HCT116 (cell line): ENCODE measurements at regions not wholly inside any gene's neighbourhood (a gene's known extent, or its start where the extent isn't known, plus 50 kb on each side); places are given as distances from the start of the nearest gene placed in this dataset.

Source experiments
- ATAC-seq: fragments of 200-7000 bp; cut with Tn5 transposase; 2 replicates; pipeline ENCODE4 v1.9.1; 2020; ENCODE audit warnings: mild to moderate bottlenecking, moderate library complexity
- BruUV-seq: library from RNA; stranded (reverse); fragments of 400-500 nt; replicated peaks from 2 replicates; lab custom pipeline; 2021; lab: Mats Ljungman, UMichigan
- CTCF ChIA-PET: fragments of 300-600 bp; sonication (Branson Sonifier 250); formaldehyde crosslinking; loops from one replicate; lab custom pipeline; 2021; ENCODE audit warnings: antibody characterized with exemption; lab: Charles Lee
- POLR2A ChIA-PET: fragments of 300-600, 350-600 bp; sonication (Branson Sonifier 250); formaldehyde crosslinking; loops from one replicate; lab custom pipeline; 2021; ENCODE audit warnings: antibody characterized with exemption; lab: Charles Lee
- RAD21 ChIA-PET, 2 experiments: fragments of 300-600 bp; sonication (Branson Sonifier 250); formaldehyde crosslinking; loops; one replicate each; lab custom pipeline; 2023; ENCODE audit warnings: low total read pairs in 2 of 2; ENCODE audit not compliant: uncharacterized antibody in 2 of 2, unreplicated experiment in 2 of 2, low non-redundant PET in 1 of 2; lab: Charles Lee
- DNase-seq: peaks from one replicate; pipeline ENCODE4 v3.0.0-alpha.2; 2010; ENCODE audit warnings: low read depth, low spot score
- H2AFZ ChIP-seq: fragments of 200-600 bp; shearing (Covaris generic), sonication (generic); 2 replicates; pipeline ENCODE4 v1.6.1; 2017; ENCODE audit warnings: low read depth, mixed run types, mixed read lengths, antibody characterized with exemption, low read length; ENCODE audit not compliant: poor library complexity, severe bottlenecking
- H3K27ac ChIP-seq: 2 replicates; pipeline ENCODE4 v1.5.1; 2012; ENCODE audit warnings: low read depth, low read length
- H3K27me3 ChIP-seq: fragments of 200-600 bp; sonication (generic); 2 replicates; pipeline ENCODE4 v1.6.1; 2016; ENCODE audit warnings: mixed run types, low read length, mixed read lengths; ENCODE audit not compliant: insufficient read depth
- H3K36me3 ChIP-seq, 2 experiments: fragments of 200-500 bp in 1 of 2; fragments of 200-600 bp in 1 of 2; sonication (Bioruptor generic) in 1 of 2; sonication (generic) in 1 of 2; 2 replicates each; pipeline versions ENCODE4 v1.5.1 to v1.6.1; 2014 to 2016; ENCODE audit warnings: low read length in 2 of 2, inconsistent platforms in 1 of 2, mixed read lengths in 1 of 2, mixed run types in 1 of 2; ENCODE audit not compliant: insufficient read depth in 2 of 2, control insufficient read depth in 1 of 2
- H3K4me1 ChIP-seq, 2 experiments: fragments of 200-600 bp in 1 of 2; sonication (generic) in 1 of 2; 2 replicates each; pipeline versions ENCODE4 v1.5.1 to v1.6.1; 2012 to 2017; ENCODE audit warnings: low read length in 2 of 2, inconsistent platforms in 1 of 2, mild to moderate bottlenecking in 1 of 2, mixed read lengths in 1 of 2, mixed run types in 1 of 2, moderate library complexity in 1 of 2; ENCODE audit not compliant: insufficient read depth in 2 of 2, control insufficient read depth in 1 of 2
- H3K4me2 ChIP-seq: fragments of 200-600 bp; sonication (generic); 2 replicates; pipeline ENCODE4 v1.6.1; 2017; ENCODE audit warnings: mixed run types, low read length, mixed read lengths
- H3K4me3 ChIP-seq, 2 experiments: fragments of 200-600 bp in 1 of 2; sonication (generic) in 1 of 2; replicated peaks in 1 of 2; 2 replicates each; pipeline ENCODE4 v1.5.1; 2011 to 2016; ENCODE audit warnings: low read length in 2 of 2, control low read depth in 1 of 2, low read depth in 1 of 2, mild to moderate bottlenecking in 1 of 2, mixed read lengths in 1 of 2, mixed run types in 1 of 2
- H3K79me2 ChIP-seq: fragments of 200-600 bp; sonication (generic); 2 replicates; pipeline ENCODE4 v1.6.1; 2017; ENCODE audit warnings: mild to moderate bottlenecking, mixed run types, low read length, moderate library complexity, mixed read lengths; ENCODE audit not compliant: insufficient read depth
- H3K9ac ChIP-seq: fragments of 200-600 bp; sonication (generic); 2 replicates; pipeline ENCODE4 v1.6.1; 2016; ENCODE audit warnings: low read length, mixed read lengths
- H3K9me2 ChIP-seq: fragments of 200-600 bp; sonication (generic), shearing (Covaris generic); 2 replicates; pipeline ENCODE4 v1.6.1; 2017; ENCODE audit warnings: mixed run types, mild to moderate bottlenecking, moderate library complexity; ENCODE audit not compliant: insufficient read depth
- H3K9me3 ChIP-seq, 2 experiments: fragments of 200-500 bp in 1 of 2; fragments of 200-600 bp in 1 of 2; sonication (Bioruptor generic) in 1 of 2; sonication (generic) in 1 of 2; 2 replicates each; pipeline ENCODE4 v1.6.1; 2014 to 2017; ENCODE audit warnings: low read length in 2 of 2, mixed read lengths in 2 of 2, inconsistent platforms in 1 of 2, low read depth in 1 of 2, mild to moderate bottlenecking in 1 of 2, mixed run types in 1 of 2, moderate library complexity in 1 of 2; ENCODE audit not compliant: control insufficient read depth in 1 of 2, insufficient read depth in 1 of 2
- H4K20me1 ChIP-seq: fragments of 200-600 bp; sonication (generic), shearing (Covaris generic); 2 replicates; pipeline ENCODE4 v1.6.1; 2017; ENCODE audit warnings: mixed run types, mild to moderate bottlenecking, moderate library complexity; ENCODE audit not compliant: insufficient read depth
- CBX3 ChIP-seq: IDR thresholded peaks from 2 replicates; pipeline ENCODE4 v1.6.1; 2012; ENCODE audit warnings: low read depth
- CEBPB ChIP-seq: IDR thresholded peaks from 2 replicates; pipeline ENCODE4 v1.6.1; 2012; ENCODE audit warnings: low read depth
- EGR1 ChIP-seq: IDR thresholded peaks from 2 replicates; pipeline ENCODE4 v1.6.1; 2012; ENCODE audit warnings: low read depth
- ELF1 ChIP-seq: IDR thresholded peaks from 2 replicates; pipeline ENCODE4 v1.6.1; 2012; ENCODE audit warnings: low read depth, borderline replicate concordance
- EZH2 ChIP-seq: fragments of 200-600 bp; sonication (generic); IDR thresholded peaks from 2 replicates; pipeline ENCODE4 v1.6.1; 2017; ENCODE audit warnings: antibody characterized with exemption, mixed run types
- EZH2phosphoT487 ChIP-seq: fragments of 200-600 bp; IDR thresholded peaks from 2 replicates; pipeline ENCODE4 v1.6.1; 2018; ENCODE audit warnings: antibody characterized with exemption, borderline replicate concordance
- JUND ChIP-seq: IDR thresholded peaks from 2 replicates; pipeline ENCODE4 v1.6.1; 2012
- POLR2A ChIP-seq: IDR thresholded peaks from 2 replicates; pipeline ENCODE4 v1.7.0; 2011; ENCODE audit warnings: borderline replicate concordance; ENCODE audit not compliant: insufficient read depth, insufficient read length; ENCODE audit errors: extremely low read depth
- POLR2AphosphoS5 ChIP-seq: IDR thresholded peaks from 2 replicates; pipeline ENCODE4 v1.6.1; 2011; ENCODE audit warnings: mild to moderate bottlenecking, low read depth, low read length, moderate library complexity
- REST ChIP-seq: IDR thresholded peaks from 2 replicates; pipeline ENCODE4 v1.6.1; 2012; ENCODE audit warnings: low read depth
- SIN3A ChIP-seq: IDR thresholded peaks from 2 replicates; pipeline ENCODE4 v1.6.1; 2012; ENCODE audit warnings: low read depth
- SP1 ChIP-seq: IDR thresholded peaks from 2 replicates; pipeline ENCODE4 v1.6.1; 2012; ENCODE audit warnings: low read depth
- SRF ChIP-seq: IDR thresholded peaks from 2 replicates; pipeline ENCODE4 v1.6.1; 2012; ENCODE audit warnings: low read depth
- YY1 ChIP-seq: IDR thresholded peaks from 2 replicates; pipeline ENCODE4 v1.6.1; 2011; ENCODE audit warnings: low read length, low read depth, moderate library complexity, mild to moderate bottlenecking; ENCODE audit not compliant: insufficient replicate concordance; ENCODE audit errors: extremely low read depth
- ZBTB33 ChIP-seq: IDR thresholded peaks from 2 replicates; pipeline ENCODE4 v1.6.1; 2011; ENCODE audit warnings: mild to moderate bottlenecking, low read length, moderate library complexity; ENCODE audit not compliant: insufficient replicate concordance; ENCODE audit errors: extremely low read depth
- ZFX ChIP-seq: fragments of 450-650 bp; IDR thresholded peaks from 2 replicates; pipeline ENCODE4 v1.6.1; 2017
- ZNF274 ChIP-seq: fragments of 200-500 bp; sonication (Bioruptor generic); IDR thresholded peaks from 2 replicates; pipeline ENCODE4 v1.6.1; 2014; ENCODE audit warnings: mild to moderate bottlenecking, low read depth, low read length, inconsistent platforms
- intact Hi-C: fragments of 100-400 bp; cut with micrococcal nuclease; formaldehyde crosslinking; loops from 2 replicates; pipeline ENCODE4 v1.10.0; 2022
- TF ChIP-seq, protein P1 (sequence below): IDR thresholded peaks from 2 replicates; pipeline ENCODE4 v1.6.1; 2012
- TF ChIP-seq, protein P2 (sequence below): IDR thresholded peaks from 2 replicates; pipeline ENCODE4 v1.6.1; 2012
- TF ChIP-seq, protein P3 (sequence below), 3 experiments: fragments of 200-600 bp in 1 of 3; sonication (generic) in 1 of 3; IDR thresholded peaks in 2 of 3; conservative IDR thresholded peaks in 1 of 3; 2 replicates each; pipeline ENCODE4 v1.5.1; 2012 to 2017; ENCODE audit warnings: low read depth in 2 of 3, low read length in 2 of 3, antibody characterized with exemption in 1 of 3, borderline replicate concordance in 1 of 3, control low read depth in 1 of 3, mild to moderate bottlenecking in 1 of 3, mixed read lengths in 1 of 3, mixed run types in 1 of 3, moderate library complexity in 1 of 3; ENCODE audit not compliant: insufficient read depth in 1 of 3

DNA sequence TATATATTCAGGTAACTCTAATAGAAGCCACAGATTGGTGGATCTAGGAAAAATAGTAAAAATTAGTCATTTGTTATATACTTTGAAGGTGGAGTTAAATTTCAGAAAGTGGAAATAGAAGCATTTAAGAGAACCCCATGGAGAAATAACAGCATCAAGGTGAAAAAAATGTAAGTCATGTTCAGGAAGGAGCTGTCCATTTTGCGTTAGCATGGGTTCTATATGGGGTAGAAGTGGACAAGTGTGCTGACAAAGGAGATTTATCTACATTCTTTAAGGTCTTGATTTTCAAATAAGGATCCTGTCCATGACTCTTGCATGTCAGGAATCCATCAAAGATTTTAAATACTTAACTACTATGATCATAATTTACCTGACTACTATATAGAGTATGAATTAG lies 50.2 kb upstream of the ROBO1 start:
- TF ChIP-seq POLR2A (no peak), SIN3A (no peak), EGR1 (no peak), CBX3 (no peak), ZNF274 (no peak), CEBPB (no peak), ZBTB33 (no peak), ELF1 (no peak), EZH2phosphoT487 (no peak), SRF (no peak), ZFX (no peak), POLR2AphosphoS5 (no peak), SP1 (no peak), JUND (no peak), YY1 (no peak), EZH2 (no peak), REST (no peak)
- TF ChIP-seq, protein P1, sequence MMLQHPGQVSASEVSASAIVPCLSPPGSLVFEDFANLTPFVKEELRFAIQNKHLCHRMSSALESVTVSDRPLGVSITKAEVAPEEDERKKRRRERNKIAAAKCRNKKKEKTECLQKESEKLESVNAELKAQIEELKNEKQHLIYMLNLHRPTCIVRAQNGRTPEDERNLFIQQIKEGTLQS, result no peak
- TF ChIP-seq, protein P2, sequence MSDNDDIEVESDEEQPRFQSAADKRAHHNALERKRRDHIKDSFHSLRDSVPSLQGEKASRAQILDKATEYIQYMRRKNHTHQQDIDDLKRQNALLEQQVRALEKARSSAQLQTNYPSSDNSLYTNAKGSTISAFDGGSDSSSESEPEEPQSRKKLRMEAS, result no peak
- TF ChIP-seq, protein P3, sequence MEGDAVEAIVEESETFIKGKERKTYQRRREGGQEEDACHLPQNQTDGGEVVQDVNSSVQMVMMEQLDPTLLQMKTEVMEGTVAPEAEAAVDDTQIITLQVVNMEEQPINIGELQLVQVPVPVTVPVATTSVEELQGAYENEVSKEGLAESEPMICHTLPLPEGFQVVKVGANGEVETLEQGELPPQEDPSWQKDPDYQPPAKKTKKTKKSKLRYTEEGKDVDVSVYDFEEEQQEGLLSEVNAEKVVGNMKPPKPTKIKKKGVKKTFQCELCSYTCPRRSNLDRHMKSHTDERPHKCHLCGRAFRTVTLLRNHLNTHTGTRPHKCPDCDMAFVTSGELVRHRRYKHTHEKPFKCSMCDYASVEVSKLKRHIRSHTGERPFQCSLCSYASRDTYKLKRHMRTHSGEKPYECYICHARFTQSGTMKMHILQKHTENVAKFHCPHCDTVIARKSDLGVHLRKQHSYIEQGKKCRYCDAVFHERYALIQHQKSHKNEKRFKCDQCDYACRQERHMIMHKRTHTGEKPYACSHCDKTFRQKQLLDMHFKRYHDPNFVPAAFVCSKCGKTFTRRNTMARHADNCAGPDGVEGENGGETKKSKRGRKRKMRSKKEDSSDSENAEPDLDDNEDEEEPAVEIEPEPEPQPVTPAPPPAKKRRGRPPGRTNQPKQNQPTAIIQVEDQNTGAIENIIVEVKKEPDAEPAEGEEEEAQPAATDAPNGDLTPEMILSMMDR (IDR thresholded peaks at IDR 0.05 in 2 of 3, conservative IDR thresholded peaks at IDR 0.05 in 1 of 3; ENCODE audit: borderline replicate concordance in 1 of 3, insufficient read depth in 1 of 3, low read depth in 2 of 3, low read length in 2 of 3), result no peak
- TF ChIP-seq, all 23 proteins: peak for 0
- Histone ChIP-seq H3K9ac (no peak overlapping the region), H3K4me3 (no peak overlapping the region), H3K4me1 (no peaks in the 10 kb centered on the region), H4K20me1 (no peaks in the 10 kb centered on the region), H3K79me2 (no peaks in the 10 kb centered on the region), H2AFZ (no peak overlapping the region), H3K27me3 (no peaks in the 10 kb centered on the region), H3K9me2 (no peaks in the 10 kb centered on the region), H3K4me2 (no peak overlapping the region), H3K9me3 (peaks cover 8 to 15% of the 10 kb centered on the region in 2 experiments; a peak in 3 of 4 replicates), H3K36me3 (no peaks in the 10 kb centered on the region), H3K27ac (no peak overlapping the region)
- BruUV-seq, result no TSS peak
- ChIA-PET RAD21 (no interaction called here), POLR2A (no interaction called here), CTCF (no interaction called here)
- no peak for DNase-seq
- ATAC-seq, result no peak
- intact Hi-C loops, result no loop called here
